Small intestine (tissue), 7 donors: ENCODE measurements at regions not wholly inside any gene's neighbourhood (a gene's known extent, or its start where the extent isn't known, plus 50 kb on each side); places are given as distances from the start of the nearest gene placed in this dataset.

ENCODE experiments used
- DNase-seq, 2 donors: peaks; one replicate each; pipeline versions ENCODE4 v3.0.0 to v3.0.0-alpha.2; 2013
- FAIRE-seq: peaks from 2 replicates; lab custom pipeline; 2012; peaks lifted over from hg19 to GRCh38; lab: Jason Lieb, UNC
- H3K27ac ChIP-seq, 3 donors: one replicate each; pipeline ENCODE4 v1.5.1; 2013; ENCODE audit warnings: low read length in 2 of 3, mild to moderate bottlenecking in 2 of 3, control low read depth in 1 of 3, inconsistent platforms in 1 of 3, low read depth in 1 of 3, moderate library complexity in 1 of 3
- H3K27me3 ChIP-seq, 3 donors: one replicate each; pipeline ENCODE4 v1.6.1; 2013; ENCODE audit warnings: low read length in 3 of 3, inconsistent platforms in 1 of 3; ENCODE audit not compliant: control insufficient read depth in 3 of 3, insufficient read depth in 3 of 3
- H3K36me3 ChIP-seq, 3 donors: one replicate each; pipeline ENCODE4 v1.6.1; 2013; ENCODE audit warnings: low read length in 3 of 3, inconsistent platforms in 1 of 3, low read depth in 1 of 3, mild to moderate bottlenecking in 1 of 3, moderate library complexity in 1 of 3; ENCODE audit not compliant: control insufficient read depth in 3 of 3, insufficient read depth in 2 of 3
- H3K4me1 ChIP-seq, 3 donors: one replicate each; pipeline ENCODE4 v1.6.1; 2013; ENCODE audit warnings: low read length in 2 of 3, inconsistent platforms in 1 of 3, low read depth in 1 of 3, mild to moderate bottlenecking in 1 of 3, moderate library complexity in 1 of 3; ENCODE audit not compliant: control insufficient read depth in 3 of 3, insufficient read depth in 2 of 3
- H3K4me3 ChIP-seq, 3 donors: one replicate each; pipeline ENCODE4 v1.5.1; 2013; ENCODE audit warnings: low read length in 3 of 3, control low read depth in 1 of 3, inconsistent platforms in 1 of 3, low read depth in 1 of 3, mild to moderate bottlenecking in 1 of 3, moderate library complexity in 1 of 3
- H3K9me3 ChIP-seq, 2 donors: one replicate each; pipeline ENCODE4 v1.6.1; 2013; ENCODE audit warnings: low read depth in 1 of 2, low read length in 1 of 2; ENCODE audit not compliant: control insufficient read depth in 2 of 2, insufficient read depth in 1 of 2
- WGBS, 3 donors: extraction: QIAGEN DNeasy Blood & Tissue Kit; methylation state at CpG; one replicate each; pipeline ENCODE4 v1.1.7; 2013; 5-methylcytosine and 5-hydroxymethylcytosine counted together
- donor health status: healthy with polysubstance abuse.
- donor health status: control.
- donor health status: control.
- donor health status: Bipolar disorder and iron deficiency.
- donor health status: healthy.

GRCh38 chr1:209223791-209224190, 359.7 kb upstream of the CAMK1G start:
- no peak for FAIRE-seq
- H3K27ac ChIP-seq, result no peak overlapping the region
- 0 to 14% (median 10%) methylated on average over 1 of the region's 1 CpG for WGBS, 3 donors

GRCh38 chr1:209224886-209225285, 358.6 kb upstream of the CAMK1G start:
- FAIRE-seq (no peak), DNase-seq (no peak)
- Histone ChIP-seq H3K4me1 (no peaks in the 10 kb centered on the region), H3K27me3 (no peaks in the 10 kb centered on the region), H3K9me3 (no peaks in the 10 kb centered on the region), H3K27ac (no peak overlapping the region), H3K36me3 (no peaks in the 10 kb centered on the region), H3K4me3 (no peak overlapping the region)
- 80 to 85% (median 81%) methylated on average over 4 of the region's 4 CpGs for WGBS, 3 donors

More at GRCh38 chr1:209223791-209224190, 359.7 kb upstream of the CAMK1G start:
- no peaks in the 10 kb centered on the region for H3K9me3 ChIP-seq
- H3K4me3 ChIP-seq, result no peak overlapping the region
- no peaks in the 10 kb centered on the region for H3K27me3 ChIP-seq
- H3K36me3 ChIP-seq, result no peaks in the 10 kb centered on the region
- no peak for DNase-seq
- no peaks in the 10 kb centered on the region for H3K4me1 ChIP-seq

- H3K36me3 ChIP-seq, result no peaks in the 10 kb centered on the region
- H3K4me3 ChIP-seq, result no peak overlapping the region
- peaks cover 0 to 8% (median 0%) of the 10 kb centered on the region in 3 donors for H3K27me3 ChIP-seq
- DNase-seq (no peak), FAIRE-seq (no peak)
- WGBS, 3 donors, result 74 to 80% (median 77%) methylated on average over 6 of the region's 6 CpGs
- H3K9me3 ChIP-seq, result no peaks in the 10 kb centered on the region
- H3K4me1 ChIP-seq, result no peaks in the 10 kb centered on the region
- no peak overlapping the region for H3K27ac ChIP-seq
These were observed 356.3 kb upstream of the CAMK1G start for GRCh38 chr1:209227171-209227570.

- no peak for DNase-seq
- no peak for FAIRE-seq
- peaks cover 0 to 3% of the 10 kb centered on the region in 2 donors for H3K9me3 ChIP-seq
- 57 to 76% (median 67%) methylated on average over 3 of the region's 3 CpGs for WGBS, 3 donors
- peaks cover 0 to 15% (median 0%) of the 10 kb centered on the region in 3 donors for H3K27me3 ChIP-seq
- no peaks in the 10 kb centered on the region for H3K4me1 ChIP-seq
- H3K4me3 ChIP-seq, result no peak overlapping the region
- H3K27ac ChIP-seq, result no peak overlapping the region
- H3K36me3 ChIP-seq, result no peaks in the 10 kb centered on the region
These were observed 355.6 kb upstream of the CAMK1G start for GRCh38 chr1:209227941-209228340.

GRCh38 chr1:209229494-209230061, 353.9 kb upstream of the CAMK1G start:
- H3K36me3 ChIP-seq, result no peaks in the 10 kb centered on the region
- no peak overlapping the region for H3K4me3 ChIP-seq
- DNase-seq (no peak), FAIRE-seq (no peak)
- no peaks in the 10 kb centered on the region for H3K4me1 ChIP-seq
- H3K27ac ChIP-seq, result no peak overlapping the region
- peaks cover 0 to 4% of the 10 kb centered on the region in 2 donors for H3K9me3 ChIP-seq
- peaks cover 0 to 18% (median 0%) of the 10 kb centered on the region in 3 donors for H3K27me3 ChIP-seq
- 71 to 80% (median 75%) methylated on average over 3 of the region's 3 CpGs for WGBS, 3 donors

GRCh38 chr1:209230314-209230713, 353.2 kb upstream of the CAMK1G start:
- Histone ChIP-seq H3K9me3 (peaks cover 0 to 4% of the 10 kb centered on the region in 2 donors), H3K4me1 (no peaks in the 10 kb centered on the region), H3K27ac (no peak overlapping the region), H3K27me3 (peaks cover 0 to 18% (median 0%) of the 10 kb centered on the region in 3 donors), H3K4me3 (no peak overlapping the region), H3K36me3 (no peaks in the 10 kb centered on the region)
- WGBS, 3 donors, result 64 to 83% (median 79%) methylated on average over 1 of the region's 1 CpG
- DNase-seq (no peak), FAIRE-seq (no peak)

GRCh38 chr1:209231476-209232156, 351.9 kb upstream of the CAMK1G start:
- Histone ChIP-seq H3K36me3 (no peaks in the 10 kb centered on the region), H3K4me3 (no peak overlapping the region), H3K27ac (no peak overlapping the region), H3K4me1 (no peaks in the 10 kb centered on the region), H3K27me3 (peaks cover 0 to 18% (median 0%) of the 10 kb centered on the region in 3 donors), H3K9me3 (peaks cover 0 to 4% of the 10 kb centered on the region in 2 donors)
- DNase-seq (no peak), FAIRE-seq (no peak)
- 23 to 47% (median 43%) methylated on average over 43 to 84 of the region's 84 CpGs for WGBS, 3 donors

GRCh38 chr1:209232197-209232596, 351.3 kb upstream of the CAMK1G start:
- FAIRE-seq, result no peak

More at GRCh38 chr1:209232197-209232596, 351.3 kb upstream of the CAMK1G start:
- no peak overlapping the region for H3K4me3 ChIP-seq
- peaks cover 0 to 18% (median 0%) of the 10 kb centered on the region in 3 donors for H3K27me3 ChIP-seq
- no peak for DNase-seq
- 92 to 95% (median 94%) methylated on average over 17 of the region's 17 CpGs for WGBS, 3 donors
- peaks cover 0 to 4% of the 10 kb centered on the region in 2 donors for H3K9me3 ChIP-seq
- H3K36me3 ChIP-seq, result no peaks in the 10 kb centered on the region
- no peaks in the 10 kb centered on the region for H3K4me1 ChIP-seq
- no peak overlapping the region for H3K27ac ChIP-seq
